HG03066 (cell line): ENCODE measurements at regions not wholly inside any gene's neighbourhood (a gene's known extent, or its start where the extent isn't known, plus 50 kb on each side); places are given as distances from the start of the nearest gene placed in this dataset.
"Not testable (repeated sequence)": the region's sequence is repeated elsewhere in the genome, so short reads cannot be mapped to it uniquely, and the experiment has no call there.

ENCODE experiments used
- ATAC-seq: cut with Tn5 transposase; IDR thresholded peaks from one replicate; pipeline ENCODE4 v1.9.1; 2021; ENCODE audit warnings: low read depth; ENCODE audit not compliant: unreplicated experiment

GRCh38 chr3:8290611-8291010 lies 211.0 kb upstream of the LMCD1 start:
- ATAC-seq, result no peak

- no peak for ATAC-seq
These were observed 205.2 kb upstream of the LMCD1 start for GRCh38 chr3:8296461-8296860.

- no peak for ATAC-seq
These were observed 203.3 kb upstream of the LMCD1 start for GRCh38 chr3:8298021-8298954.

- no peak for ATAC-seq
These were observed 199.5 kb upstream of the LMCD1 start for GRCh38 chr3:8301977-8302735.

GRCh38 chr3:8303466-8303865 lies 198.2 kb upstream of the LMCD1 start:
- ATAC-seq, result no peak

- no peak for ATAC-seq
These were observed 196.3 kb upstream of the LMCD1 start for GRCh38 chr3:8305371-8305770.

GRCh38 chr3:8307545-8308110 lies 194.0 kb upstream of the LMCD1 start:
- ATAC-seq, result no peak

GRCh38 chr3:8311321-8311720 lies 190.3 kb upstream of the LMCD1 start:
- ATAC-seq, result no peak

GRCh38 chr3:8312685-8313084 lies 188.9 kb upstream of the LMCD1 start:
- no peak for ATAC-seq

GRCh38 chr3:8313560-8314267 lies 187.9 kb upstream of the LMCD1 start:
- ATAC-seq, result no peak

- not testable (repeated sequence) for ATAC-seq
These were observed 186.1 kb upstream of the LMCD1 start for GRCh38 chr3:8315526-8315925.

GRCh38 chr3:8317661-8318649 lies 183.7 kb upstream of the LMCD1 start:
- ATAC-seq, result no peak

- ATAC-seq, result no peak
These were observed 181.5 kb upstream of the LMCD1 start for GRCh38 chr3:8319935-8320634.

GRCh38 chr3:8320711-8321458 lies 180.7 kb upstream of the LMCD1 start:
- no peak for ATAC-seq

- no peak for ATAC-seq
These were observed 176.9 kb upstream of the LMCD1 start for GRCh38 chr3:8324747-8325146.

GRCh38 chr3:8325306-8325705 lies 176.3 kb upstream of the LMCD1 start:
- no peak for ATAC-seq

GRCh38 chr3:8325833-8326232 lies 175.8 kb upstream of the LMCD1 start:
- not testable (repeated sequence) for ATAC-seq

GRCh38 chr3:8327739-8328138 lies 173.9 kb upstream of the LMCD1 start:
- ATAC-seq, result no peak
